Heart left ventricle (tissue), 13 donors: ENCODE measurements at regions not wholly inside any gene's neighbourhood (a gene's known extent, or its start where the extent isn't known, plus 50 kb on each side); places are given as distances from the start of the nearest gene placed in this dataset.

Experiments used
- POLR2A ChIP-seq, 2 donors: fragments of 450-650 bp; IDR thresholded peaks; one replicate each; pipeline ENCODE4 v1.6.1; 2017; ENCODE audit warnings: antibody characterized with exemption in 2 of 2, mild to moderate bottlenecking in 2 of 2, moderate library complexity in 2 of 2
- TF ChIP-seq, protein P1 (sequence below), 12 donors: fragments of 200-600 bp; sonication (generic) in 4 of 12; IDR thresholded peaks; one replicate each; pipeline versions ENCODE4 v1.5.0 to v1.8.0; 2018 to 2022; ENCODE audit warnings: antibody characterized with exemption in 12 of 12, mild to moderate bottlenecking in 5 of 12
- donor health status: ischemic (EF 13 %, LVEDD 7.1; RV severe dilation, severe dysfunction).
- donor health status: DM: no; HTN: yes; CAD: no.
- donor health status: DM: no; HTN: no; CAD: no.
- donor health status: ischemic (EF 25% LVEDD 6.9; RV normal size, moderate dysfunction).
- donor health status: ischemic (EF 25% LVEDD 5.7; RV mildly dilated, moderate dysfunction).
- donor health status: ischemic (EF 35%, LVEDD 5.7; RV mildly dilated, moderate dysfunction).
- donor health status: nonischemic (EF 11% LVEDD 7.7; RV severe dilation, severe dysfunction).
- donor health status: DM: yes; HTN: yes; CAD: no.
- donor health status: PGD.
- donor health status: ischemic (EF 29% LVEDD 5.4; RV normal size, mild dysfunction).
- donor health status: nonischemic (EF 23%, LVEDD 6.1; RV moderate dilation, normal function).

DNA sequence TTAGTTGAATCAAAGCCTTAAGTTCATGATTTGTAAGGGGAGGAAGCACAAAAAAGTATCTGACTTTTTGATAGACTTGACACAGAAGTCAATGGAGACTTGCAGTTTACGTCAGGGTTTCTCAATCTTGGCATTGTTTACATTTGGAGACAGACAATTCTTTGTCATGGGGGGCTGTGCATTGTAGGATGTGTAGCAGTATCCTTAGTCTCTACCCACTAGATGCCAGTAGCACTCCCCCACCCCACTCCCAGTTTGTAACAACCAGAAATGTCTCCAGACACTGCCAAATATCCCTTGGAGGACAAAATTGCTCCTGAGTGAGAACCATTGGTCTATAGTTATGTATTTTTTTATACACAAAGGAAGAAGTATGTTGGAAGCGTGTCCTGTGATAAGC lies 434.1 kb downstream of the RFPL4B start:
- TF ChIP-seq, protein P1, sequence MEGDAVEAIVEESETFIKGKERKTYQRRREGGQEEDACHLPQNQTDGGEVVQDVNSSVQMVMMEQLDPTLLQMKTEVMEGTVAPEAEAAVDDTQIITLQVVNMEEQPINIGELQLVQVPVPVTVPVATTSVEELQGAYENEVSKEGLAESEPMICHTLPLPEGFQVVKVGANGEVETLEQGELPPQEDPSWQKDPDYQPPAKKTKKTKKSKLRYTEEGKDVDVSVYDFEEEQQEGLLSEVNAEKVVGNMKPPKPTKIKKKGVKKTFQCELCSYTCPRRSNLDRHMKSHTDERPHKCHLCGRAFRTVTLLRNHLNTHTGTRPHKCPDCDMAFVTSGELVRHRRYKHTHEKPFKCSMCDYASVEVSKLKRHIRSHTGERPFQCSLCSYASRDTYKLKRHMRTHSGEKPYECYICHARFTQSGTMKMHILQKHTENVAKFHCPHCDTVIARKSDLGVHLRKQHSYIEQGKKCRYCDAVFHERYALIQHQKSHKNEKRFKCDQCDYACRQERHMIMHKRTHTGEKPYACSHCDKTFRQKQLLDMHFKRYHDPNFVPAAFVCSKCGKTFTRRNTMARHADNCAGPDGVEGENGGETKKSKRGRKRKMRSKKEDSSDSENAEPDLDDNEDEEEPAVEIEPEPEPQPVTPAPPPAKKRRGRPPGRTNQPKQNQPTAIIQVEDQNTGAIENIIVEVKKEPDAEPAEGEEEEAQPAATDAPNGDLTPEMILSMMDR (IDR thresholded peaks at IDR 0.05), result no peak
- no peak for TF ChIP-seq POLR2A (IDR thresholded peaks at IDR 0.05)
